ENCODE measurements at regions not wholly inside any gene's neighbourhood (a gene's known extent, or its start where the extent isn't known, plus 50 kb on each side); places are given as distances from the start of the nearest gene placed in this dataset.
A peak's percentile ranks its signal among the peaks of the same experiment; 100 is the strongest.

DNA sequence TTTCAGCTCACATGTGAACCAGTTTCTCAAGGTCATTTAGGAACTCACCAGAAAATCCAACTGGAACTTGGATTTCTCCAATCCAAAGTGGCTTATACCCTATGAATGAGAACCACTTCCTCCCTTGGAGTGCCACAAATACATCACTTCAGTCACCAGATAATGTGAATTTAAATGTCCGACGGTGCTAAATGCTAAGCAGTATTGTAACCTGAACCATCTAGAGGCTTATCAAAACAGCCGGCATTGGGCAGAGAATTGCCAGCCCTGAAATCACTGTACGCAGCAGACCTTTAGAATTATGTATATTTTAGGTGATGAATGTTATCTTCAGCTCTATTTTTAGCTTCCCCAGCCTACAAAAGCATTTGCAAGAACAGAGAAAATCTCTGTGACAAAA, 76.8 kb upstream of the COX20 start:
- H3K27ac ChIP-seq, result no peak overlapping the region
- no peaks in the 10 kb centered on the region for H3K27me3 ChIP-seq (replicated peaks)
- in situ Hi-C loops (cut with HindIII; ENCODE audit: low pct_ligation_motif_present, low sequenced_read_pairs), result no loop called here
- no peaks in the 10 kb centered on the region for H3K36me3 ChIP-seq (replicated peaks)
- H3K4me3 ChIP-seq (ENCODE audit: low read depth, low read length), result no peak overlapping the region
- DNase-seq, result no peak
- TF ChIP-seq, protein P1, sequence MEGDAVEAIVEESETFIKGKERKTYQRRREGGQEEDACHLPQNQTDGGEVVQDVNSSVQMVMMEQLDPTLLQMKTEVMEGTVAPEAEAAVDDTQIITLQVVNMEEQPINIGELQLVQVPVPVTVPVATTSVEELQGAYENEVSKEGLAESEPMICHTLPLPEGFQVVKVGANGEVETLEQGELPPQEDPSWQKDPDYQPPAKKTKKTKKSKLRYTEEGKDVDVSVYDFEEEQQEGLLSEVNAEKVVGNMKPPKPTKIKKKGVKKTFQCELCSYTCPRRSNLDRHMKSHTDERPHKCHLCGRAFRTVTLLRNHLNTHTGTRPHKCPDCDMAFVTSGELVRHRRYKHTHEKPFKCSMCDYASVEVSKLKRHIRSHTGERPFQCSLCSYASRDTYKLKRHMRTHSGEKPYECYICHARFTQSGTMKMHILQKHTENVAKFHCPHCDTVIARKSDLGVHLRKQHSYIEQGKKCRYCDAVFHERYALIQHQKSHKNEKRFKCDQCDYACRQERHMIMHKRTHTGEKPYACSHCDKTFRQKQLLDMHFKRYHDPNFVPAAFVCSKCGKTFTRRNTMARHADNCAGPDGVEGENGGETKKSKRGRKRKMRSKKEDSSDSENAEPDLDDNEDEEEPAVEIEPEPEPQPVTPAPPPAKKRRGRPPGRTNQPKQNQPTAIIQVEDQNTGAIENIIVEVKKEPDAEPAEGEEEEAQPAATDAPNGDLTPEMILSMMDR (IDR thresholded peaks at IDR 0.05; ENCODE audit: low read depth, low read length, missing control alignments), result no peak

DNA sequence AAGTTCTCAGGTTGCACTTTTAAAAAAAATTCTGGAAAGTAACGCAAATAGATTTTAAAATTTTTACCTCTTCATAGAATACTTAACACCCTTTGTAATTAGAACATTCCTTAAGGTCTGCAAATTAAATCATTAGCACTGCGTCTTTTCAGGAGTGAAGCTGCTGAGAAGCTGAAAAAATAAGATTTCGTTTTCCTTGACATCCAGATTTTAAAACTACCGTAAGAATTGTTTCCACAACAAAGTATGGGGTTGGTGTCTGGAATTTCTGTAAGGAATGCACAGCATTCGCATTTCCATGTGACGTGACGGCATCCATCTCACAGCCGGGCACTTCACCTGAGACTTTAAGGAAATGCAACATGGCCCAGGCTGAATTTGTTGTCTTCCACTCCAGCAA, 76.3 kb upstream of the COX20 start:
- no peak overlapping the region for H3K27ac ChIP-seq
- no peak overlapping the region for H3K4me3 ChIP-seq (ENCODE audit: low read depth, low read length)
- no peak for DNase-seq
- in situ Hi-C loops (cut with HindIII; ENCODE audit: low pct_ligation_motif_present, low sequenced_read_pairs), result no loop called here
- TF ChIP-seq, protein P1 (IDR thresholded peaks at IDR 0.05; ENCODE audit: low read depth, low read length, missing control alignments), result no peak
- H3K36me3 ChIP-seq (replicated peaks), result no peaks in the 10 kb centered on the region
- no peaks in the 10 kb centered on the region for H3K27me3 ChIP-seq (replicated peaks)

DNA sequence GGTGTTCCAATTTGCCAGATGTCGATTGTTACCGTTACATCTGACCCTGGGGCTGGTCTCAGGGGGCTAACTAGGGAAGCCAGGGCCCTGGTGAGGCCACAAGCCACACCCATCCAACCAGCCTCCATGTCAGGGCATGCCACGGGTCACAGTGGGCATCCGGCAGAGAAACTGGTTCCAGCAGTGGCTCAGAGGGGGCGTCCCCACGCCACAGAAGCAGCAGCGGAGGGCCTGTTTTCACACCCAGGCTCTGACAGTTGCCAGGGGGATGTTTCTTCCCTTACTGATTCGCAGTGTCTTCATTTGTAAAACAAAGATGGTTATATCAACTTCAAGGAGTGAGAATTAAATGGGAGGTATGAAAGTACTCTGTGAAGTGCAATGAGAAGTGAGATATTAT, 75.0 kb upstream of the COX20 start:
- Histone ChIP-seq H3K27ac (no peak overlapping the region), H3K27me3 (replicated peaks) (no peaks in the 10 kb centered on the region), H3K4me3 (ENCODE audit: low read depth, low read length) (no peak overlapping the region), H3K36me3 (replicated peaks) (no peaks in the 10 kb centered on the region)
- TF ChIP-seq, protein P1 (IDR thresholded peaks at IDR 0.05; ENCODE audit: low read depth, low read length, missing control alignments), result no peak
- no peak for DNase-seq
- in situ Hi-C loops (cut with HindIII; ENCODE audit: low pct_ligation_motif_present, low sequenced_read_pairs), result no loop called here

DNA sequence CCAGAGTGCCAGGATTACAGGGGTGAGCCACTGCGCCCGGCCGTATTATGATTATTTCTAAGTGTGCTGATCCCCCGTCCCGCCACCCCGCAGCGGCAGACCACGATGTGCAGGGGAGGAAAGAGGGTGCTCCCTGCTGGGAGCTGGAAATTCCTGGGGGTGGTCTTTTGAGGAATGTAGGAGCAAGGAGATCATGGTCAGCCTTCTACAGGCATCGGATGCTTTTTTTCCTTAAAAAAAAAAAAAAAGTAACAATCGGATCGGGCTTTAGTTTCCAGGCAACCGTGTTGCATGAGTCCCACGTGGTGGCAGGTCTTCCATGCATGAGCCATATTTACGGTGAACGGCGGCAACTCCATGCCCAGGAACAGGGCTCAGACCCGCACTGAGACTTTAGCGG, 74.2 kb upstream of the COX20 start:
- DNase-seq, result no peak
- Histone ChIP-seq H3K4me3 (ENCODE audit: low read depth, low read length) (no peak overlapping the region), H3K27ac (no peak overlapping the region), H3K27me3 (replicated peaks) (no peaks in the 10 kb centered on the region), H3K36me3 (replicated peaks) (no peaks in the 10 kb centered on the region)
- in situ Hi-C loops (cut with HindIII; ENCODE audit: low pct_ligation_motif_present, low sequenced_read_pairs), result no loop called here
- TF ChIP-seq, protein P1 (IDR thresholded peaks at IDR 0.05; ENCODE audit: low read depth, low read length, missing control alignments), result no peak

DNA sequence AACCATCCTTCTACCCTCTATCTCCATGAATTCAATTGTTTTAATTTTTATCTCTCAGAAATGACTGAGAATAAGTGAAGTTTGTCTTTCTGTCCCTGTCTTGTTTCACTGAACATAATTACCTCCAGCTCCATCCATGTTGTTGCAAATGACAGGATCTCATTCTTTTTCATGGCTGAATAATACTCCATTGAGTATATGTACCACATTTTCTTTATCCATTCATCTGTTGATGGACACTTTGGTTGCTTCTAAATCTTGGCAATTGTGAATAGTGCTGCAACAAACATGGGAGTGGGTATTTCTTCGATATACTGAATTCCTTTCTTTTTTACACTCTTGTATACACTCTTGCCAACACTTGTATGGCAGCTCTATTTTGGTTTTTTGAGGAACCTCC, 72.8 kb upstream of the COX20 start:
- DNase-seq, result no peak
- Histone ChIP-seq H3K4me3 (ENCODE audit: low read depth, low read length) (no peak overlapping the region), H3K27ac (no peak overlapping the region), H3K36me3 (replicated peaks) (no peaks in the 10 kb centered on the region), H3K27me3 (replicated peaks) (no peaks in the 10 kb centered on the region)
- in situ Hi-C loops (cut with HindIII; ENCODE audit: low pct_ligation_motif_present, low sequenced_read_pairs), result no loop called here
- TF ChIP-seq, protein P1 (IDR thresholded peaks at IDR 0.05; ENCODE audit: low read depth, low read length, missing control alignments), result no peak

DNA sequence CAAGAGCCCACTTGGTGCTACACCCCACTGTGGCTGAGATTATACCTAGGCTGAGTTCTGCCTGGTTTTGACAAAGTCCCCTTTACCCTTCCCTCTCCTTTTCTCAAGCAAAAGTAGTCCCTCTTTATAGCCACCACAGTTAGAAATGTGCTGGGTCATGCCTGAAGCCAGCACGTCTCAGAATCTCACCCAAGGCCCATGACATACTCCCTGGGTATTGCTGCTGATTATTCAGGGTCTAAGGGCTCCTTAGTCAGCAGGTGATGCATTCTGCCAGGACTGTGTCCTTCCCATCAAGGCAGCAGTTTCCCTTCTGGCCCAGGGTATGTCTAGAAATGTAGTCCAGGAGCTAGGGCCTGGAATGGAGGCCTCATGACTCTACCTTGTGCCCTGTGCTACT, 67.3 kb upstream of the COX20 start:
- H3K27ac ChIP-seq, result no peak overlapping the region
- peak; percentile 8 for DNase-seq
- in situ Hi-C loops (cut with HindIII; ENCODE audit: low pct_ligation_motif_present, low sequenced_read_pairs), result no loop called here
- H3K36me3 ChIP-seq (replicated peaks), result no peaks in the 10 kb centered on the region
- H3K4me3 ChIP-seq (ENCODE audit: low read depth, low read length), result no peak overlapping the region
- TF ChIP-seq, protein P1 (IDR thresholded peaks at IDR 0.05; ENCODE audit: low read depth, low read length, missing control alignments), result no peak
- H3K27me3 ChIP-seq (replicated peaks), result no peaks in the 10 kb centered on the region
